A549 (cell line): ENCODE measurements at regions not wholly inside any gene's neighbourhood (a gene's known extent, or its start where the extent isn't known, plus 50 kb on each side); places are given as distances from the start of the nearest gene placed in this dataset.

Experiments used
- ATAC-seq, 2 experiments: fragments of 200-7000 bp in 1 of 2; fragments of >200 bp in 1 of 2; cut with Nextera tagmentation in 1 of 2; cut with Tn5 transposase in 1 of 2; 3 replicates each; pipeline versions ENCODE4 v1.8.0 to v1.9.1; 2018 to 2020; ENCODE audit warnings: mild to moderate bottlenecking in 1 of 2, moderate library complexity in 1 of 2
- CTCF ChIA-PET: fragments of 300-600 bp; sonication (Branson Sonifier 250); formaldehyde crosslinking; extraction: SDS; loops from one replicate; lab custom pipeline; 2021; ENCODE audit warnings: antibody characterized with exemption, inconsistent platforms; lab: Yijun Ruan, JAX
- POLR2A ChIA-PET: fragments of 350-600 bp; formaldehyde crosslinking; extraction: SDS; loops from one replicate; lab custom pipeline; 2021; ENCODE audit warnings: antibody characterized with exemption, inconsistent platforms; lab: Yijun Ruan, JAX
- DNase-seq, 2 experiments: peaks; one replicate each; pipeline versions ENCODE4 v3.0.0 to v3.0.0-alpha.2; 2011 to 2016; ENCODE audit warnings: low read depth in 1 of 2, low spot score in 1 of 2
- FAIRE-seq: peaks from 2 replicates; lab custom pipeline; 2011; peaks lifted over from hg19 to GRCh38; lab: Jason Lieb, UNC
- H3K27ac ChIP-seq, 2 experiments: fragments of >200 bp; sonication (Bioruptor Twin); formaldehyde crosslinking; 3 replicates each; pipeline ENCODE4 v1.5.1; 2016 to 2017
- H3K4me1 ChIP-seq: fragments of >200 bp; sonication (Bioruptor Twin); formaldehyde crosslinking; 3 replicates; pipeline ENCODE4 v1.6.1; 2016
- H3K4me2 ChIP-seq: fragments of >200 bp; sonication (Bioruptor Twin); formaldehyde crosslinking; 3 replicates; pipeline ENCODE4 v1.6.1; 2016
- H3K4me3 ChIP-seq: fragments of >200 bp; sonication (Bioruptor Twin); formaldehyde crosslinking; 3 replicates; pipeline ENCODE4 v1.5.1; 2016
- H3K9me3 ChIP-seq: fragments of >200 bp; sonication (Bioruptor Twin); formaldehyde crosslinking; 3 replicates; pipeline ENCODE4 v1.6.1; 2016
- BHLHE40 ChIP-seq: IDR thresholded peaks from 2 replicates; pipeline ENCODE4 v1.6.1; 2012; ENCODE audit warnings: low read depth, low read length, inconsistent platforms
- CBX8 ChIP-seq: fragments of 200-600 bp; sonication (generic); IDR thresholded peaks from 2 replicates; pipeline ENCODE4 v1.6.1; 2016
- CEBPB ChIP-seq, 2 experiments: fragments of >200 bp in 1 of 2; sonication (Bioruptor Twin) in 1 of 2; formaldehyde crosslinking in 1 of 2; IDR thresholded peaks; 2 replicates each; pipeline ENCODE4 v1.6.1; 2012 to 2016
- EHF ChIP-seq: fragments of 250-450 bp; sonication (Bioruptor Pico); IDR thresholded peaks from 2 replicates; pipeline ENCODE4 v1.5.0; 2020; ENCODE audit warnings: mild to moderate bottlenecking
- EHMT2 ChIP-seq: fragments of 200-600 bp; sonication (generic); IDR thresholded peaks from 2 replicates; pipeline ENCODE4 v1.6.1; 2016; ENCODE audit warnings: antibody characterized with exemption, low read depth, mild to moderate bottlenecking, moderate library complexity
- HOXA7 ChIP-seq: fragments of 250-450 bp; sonication (Bioruptor Pico); IDR thresholded peaks from 2 replicates; pipeline ENCODE4 v1.5.0; 2020; ENCODE audit warnings: mild to moderate bottlenecking, moderate library complexity
- HOXB5 ChIP-seq: fragments of 250-450 bp; sonication (Bioruptor Pico); IDR thresholded peaks from 2 replicates; pipeline ENCODE4 v1.5.0; 2020; ENCODE audit warnings: mild to moderate bottlenecking, moderate library complexity
- JUN ChIP-seq, 2 experiments: fragments of >200 bp; sonication (Bioruptor Twin); formaldehyde crosslinking; IDR thresholded peaks; 2 replicates in 1 of 2; 3 replicates in 1 of 2; pipeline ENCODE4 v1.6.1; 2016 to 2017
- JUNB ChIP-seq: fragments of >200 bp; sonication (Bioruptor Twin); formaldehyde crosslinking; IDR thresholded peaks from 2 replicates; pipeline ENCODE4 v1.6.1; 2016
- KDM5A ChIP-seq: fragments of 200-600 bp; sonication (generic); IDR thresholded peaks from 2 replicates; pipeline ENCODE4 v1.6.1; 2016; ENCODE audit warnings: antibody characterized with exemption, mild to moderate bottlenecking
- MYC ChIP-seq: IDR thresholded peaks from 2 replicates; pipeline ENCODE4 v1.6.1; 2012; ENCODE audit warnings: mild to moderate bottlenecking, inconsistent platforms, low read length, improper control_type of control experiment, borderline replicate concordance
- NFE2L2 ChIP-seq: fragments of 150-350 bp; conservative IDR thresholded peaks from 2 replicates; pipeline ENCODE4 v1.6.1; 2014; ENCODE audit warnings: low read length
- NPAS2 ChIP-seq: fragments of 250-450 bp; sonication (Bioruptor Pico); IDR thresholded peaks from 2 replicates; pipeline ENCODE4 v1.8.0; 2022; ENCODE audit warnings: mild to moderate bottlenecking, moderate library complexity, borderline replicate concordance
- RAD21 ChIP-seq, 2 experiments: fragments of >200 bp in 1 of 2; sonication (Bioruptor Twin) in 1 of 2; formaldehyde crosslinking in 1 of 2; IDR thresholded peaks in 1 of 2; conservative IDR thresholded peaks in 1 of 2; 2 replicates in 1 of 2; 3 replicates in 1 of 2; pipeline ENCODE4 v1.6.1; 2012 to 2018; ENCODE audit warnings: inconsistent platforms in 1 of 2
- RARB ChIP-seq: fragments of 250-450 bp; sonication (Bioruptor Pico); IDR thresholded peaks from 2 replicates; pipeline ENCODE4 v1.8.0; 2021; ENCODE audit warnings: mild to moderate bottlenecking, moderate library complexity
- ZNF302 ChIP-seq: fragments of 250-450 bp; sonication (Bioruptor Pico); IDR thresholded peaks from 2 replicates; pipeline ENCODE4 v1.9.0; 2021; ENCODE audit warnings: inconsistent platforms, mild to moderate bottlenecking, moderate library complexity
- WGBS: methylation state at CpG from one replicate; pipeline ENCODE4 v1.1.6; 2017; ENCODE audit errors: missing lambda C conversion rate; 5-methylcytosine and 5-hydroxymethylcytosine counted together
- TF ChIP-seq, protein P1 (sequence below): fragments of >200 bp; sonication (Bioruptor Twin); formaldehyde crosslinking; IDR thresholded peaks from 3 replicates; pipeline ENCODE4 v1.5.1; 2016
- TF ChIP-seq, protein P2 (sequence below): fragments of 450-650 bp; IDR thresholded peaks from 2 replicates; pipeline ENCODE4 v1.6.1; 2014; ENCODE audit warnings: antibody characterized with exemption
- TF ChIP-seq, protein P3 (sequence below): fragments of 250-450 bp; sonication (Bioruptor Pico); IDR thresholded peaks from 2 replicates; pipeline ENCODE4 v1.5.0; 2020; ENCODE audit warnings: low read depth, mild to moderate bottlenecking, moderate library complexity
- TF ChIP-seq, protein P4 (sequence below): fragments of 200-600 bp; sonication (generic); IDR thresholded peaks from 2 replicates; pipeline ENCODE4 v1.6.1; 2016; ENCODE audit warnings: antibody characterized with exemption, mild to moderate bottlenecking, moderate library complexity

DNA sequence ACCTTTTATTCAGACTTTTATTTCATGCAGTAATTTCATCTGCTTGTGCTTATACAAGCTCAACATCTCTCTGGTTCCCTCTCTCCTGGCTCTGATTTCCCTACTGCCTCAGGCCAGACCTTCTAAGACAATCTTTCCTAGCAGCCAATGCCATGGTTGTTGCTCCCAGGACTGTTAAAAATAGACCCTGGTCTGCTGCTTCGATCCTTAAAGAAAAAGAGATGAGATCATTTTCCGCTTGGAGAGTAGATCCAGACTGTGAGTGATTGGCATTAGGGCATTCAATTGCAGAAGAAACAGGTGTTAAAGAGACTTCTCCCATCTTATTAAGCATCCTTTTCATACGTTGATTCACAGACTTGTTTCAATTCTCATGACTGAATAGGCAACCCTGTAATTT is 68.4 kb upstream of the ITGB1 start (continued):
- no peak for TF ChIP-seq HOXA7 (CRISPR knock-in tag)

DNA sequence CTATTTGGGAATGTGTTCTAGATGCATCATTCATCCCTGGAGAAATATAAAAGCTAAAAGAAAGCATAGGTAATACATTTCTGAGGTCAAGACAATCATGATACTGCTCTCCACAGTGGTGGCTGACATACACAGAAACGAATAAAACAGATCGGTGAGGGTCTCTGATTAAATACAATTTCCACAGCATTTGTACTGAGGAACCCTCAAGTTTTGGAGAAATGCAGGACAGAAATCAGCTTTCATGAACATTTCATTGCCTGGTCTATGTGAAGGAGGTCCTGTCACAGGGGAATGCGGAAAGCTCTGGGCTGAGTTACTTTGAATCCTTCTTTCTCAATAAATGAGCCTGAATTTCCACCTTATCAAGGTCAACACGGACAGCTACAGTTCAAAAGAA is 67.9 kb upstream of the ITGB1 start:
- ATAC-seq (no peak), FAIRE-seq (no peak), DNase-seq (no peak)
- TF ChIP-seq MYC: no peak
- no peak for TF ChIP-seq JUNB
- no peak for TF ChIP-seq HOXB5 (CRISPR knock-in tag)
- no peak for TF ChIP-seq CBX8
- TF ChIP-seq KDM5A: no peak
- TF ChIP-seq NPAS2 (CRISPR knock-in tag): no peak
- no peak for TF ChIP-seq JUN (IDR thresholded peaks at IDR 0.05)
- no peak for TF ChIP-seq RAD21 (conservative IDR thresholded peaks at IDR 0.05 in 1 of 2, IDR thresholded peaks at IDR 0.05 in 1 of 2)
- no peak for TF ChIP-seq BHLHE40
- TF ChIP-seq NFE2L2: no peak
- TF ChIP-seq RARB (CRISPR knock-in tag): no peak
- TF ChIP-seq, protein P1, sequence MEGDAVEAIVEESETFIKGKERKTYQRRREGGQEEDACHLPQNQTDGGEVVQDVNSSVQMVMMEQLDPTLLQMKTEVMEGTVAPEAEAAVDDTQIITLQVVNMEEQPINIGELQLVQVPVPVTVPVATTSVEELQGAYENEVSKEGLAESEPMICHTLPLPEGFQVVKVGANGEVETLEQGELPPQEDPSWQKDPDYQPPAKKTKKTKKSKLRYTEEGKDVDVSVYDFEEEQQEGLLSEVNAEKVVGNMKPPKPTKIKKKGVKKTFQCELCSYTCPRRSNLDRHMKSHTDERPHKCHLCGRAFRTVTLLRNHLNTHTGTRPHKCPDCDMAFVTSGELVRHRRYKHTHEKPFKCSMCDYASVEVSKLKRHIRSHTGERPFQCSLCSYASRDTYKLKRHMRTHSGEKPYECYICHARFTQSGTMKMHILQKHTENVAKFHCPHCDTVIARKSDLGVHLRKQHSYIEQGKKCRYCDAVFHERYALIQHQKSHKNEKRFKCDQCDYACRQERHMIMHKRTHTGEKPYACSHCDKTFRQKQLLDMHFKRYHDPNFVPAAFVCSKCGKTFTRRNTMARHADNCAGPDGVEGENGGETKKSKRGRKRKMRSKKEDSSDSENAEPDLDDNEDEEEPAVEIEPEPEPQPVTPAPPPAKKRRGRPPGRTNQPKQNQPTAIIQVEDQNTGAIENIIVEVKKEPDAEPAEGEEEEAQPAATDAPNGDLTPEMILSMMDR: no peak
- no peak for TF ChIP-seq CEBPB (IDR thresholded peaks at IDR 0.05)
- TF ChIP-seq EHF (CRISPR knock-in tag): no peak
- TF ChIP-seq, protein P2, sequence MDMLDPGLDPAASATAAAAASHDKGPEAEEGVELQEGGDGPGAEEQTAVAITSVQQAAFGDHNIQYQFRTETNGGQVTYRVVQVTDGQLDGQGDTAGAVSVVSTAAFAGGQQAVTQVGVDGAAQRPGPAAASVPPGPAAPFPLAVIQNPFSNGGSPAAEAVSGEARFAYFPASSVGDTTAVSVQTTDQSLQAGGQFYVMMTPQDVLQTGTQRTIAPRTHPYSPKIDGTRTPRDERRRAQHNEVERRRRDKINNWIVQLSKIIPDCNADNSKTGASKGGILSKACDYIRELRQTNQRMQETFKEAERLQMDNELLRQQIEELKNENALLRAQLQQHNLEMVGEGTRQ: no peak
- no peak for TF ChIP-seq EHMT2
- TF ChIP-seq ZNF302: no peak
- TF ChIP-seq, protein P3, sequence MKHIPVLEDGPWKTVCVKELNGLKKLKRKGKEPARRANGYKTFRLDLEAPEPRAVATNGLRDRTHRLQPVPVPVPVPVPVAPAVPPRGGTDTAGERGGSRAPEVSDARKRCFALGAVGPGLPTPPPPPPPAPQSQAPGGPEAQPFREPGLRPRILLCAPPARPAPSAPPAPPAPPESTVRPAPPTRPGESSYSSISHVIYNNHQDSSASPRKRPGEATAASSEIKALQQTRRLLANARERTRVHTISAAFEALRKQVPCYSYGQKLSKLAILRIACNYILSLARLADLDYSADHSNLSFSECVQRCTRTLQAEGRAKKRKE (CRISPR knock-in tag): no peak
- TF ChIP-seq, protein P4, sequence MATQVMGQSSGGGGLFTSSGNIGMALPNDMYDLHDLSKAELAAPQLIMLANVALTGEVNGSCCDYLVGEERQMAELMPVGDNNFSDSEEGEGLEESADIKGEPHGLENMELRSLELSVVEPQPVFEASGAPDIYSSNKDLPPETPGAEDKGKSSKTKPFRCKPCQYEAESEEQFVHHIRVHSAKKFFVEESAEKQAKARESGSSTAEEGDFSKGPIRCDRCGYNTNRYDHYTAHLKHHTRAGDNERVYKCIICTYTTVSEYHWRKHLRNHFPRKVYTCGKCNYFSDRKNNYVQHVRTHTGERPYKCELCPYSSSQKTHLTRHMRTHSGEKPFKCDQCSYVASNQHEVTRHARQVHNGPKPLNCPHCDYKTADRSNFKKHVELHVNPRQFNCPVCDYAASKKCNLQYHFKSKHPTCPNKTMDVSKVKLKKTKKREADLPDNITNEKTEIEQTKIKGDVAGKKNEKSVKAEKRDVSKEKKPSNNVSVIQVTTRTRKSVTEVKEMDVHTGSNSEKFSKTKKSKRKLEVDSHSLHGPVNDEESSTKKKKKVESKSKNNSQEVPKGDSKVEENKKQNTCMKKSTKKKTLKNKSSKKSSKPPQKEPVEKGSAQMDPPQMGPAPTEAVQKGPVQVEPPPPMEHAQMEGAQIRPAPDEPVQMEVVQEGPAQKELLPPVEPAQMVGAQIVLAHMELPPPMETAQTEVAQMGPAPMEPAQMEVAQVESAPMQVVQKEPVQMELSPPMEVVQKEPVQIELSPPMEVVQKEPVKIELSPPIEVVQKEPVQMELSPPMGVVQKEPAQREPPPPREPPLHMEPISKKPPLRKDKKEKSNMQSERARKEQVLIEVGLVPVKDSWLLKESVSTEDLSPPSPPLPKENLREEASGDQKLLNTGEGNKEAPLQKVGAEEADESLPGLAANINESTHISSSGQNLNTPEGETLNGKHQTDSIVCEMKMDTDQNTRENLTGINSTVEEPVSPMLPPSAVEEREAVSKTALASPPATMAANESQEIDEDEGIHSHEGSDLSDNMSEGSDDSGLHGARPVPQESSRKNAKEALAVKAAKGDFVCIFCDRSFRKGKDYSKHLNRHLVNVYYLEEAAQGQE: no peak
- Histone ChIP-seq H3K4me2 (no peak overlapping the region), H3K27ac (peak overlapping the region in 1 of 2 experiments; percentile 52; a peak in 2 of 6 replicates), H3K9me3 (no peaks in the 10 kb centered on the region), H3K4me1 (no peaks in the 10 kb centered on the region), H3K4me3 (no peak overlapping the region)
- ChIA-PET POLR2A (no interaction called here), CTCF (interaction anchor here (1.4 to 4.0 kb wide), 2 partner anchors 12 to 129 kb away, joined by 3 to 17 read pairs; no protein-coding TSS in a partner anchor)
- 85% methylated on average over 4 of the region's 4 CpGs for WGBS
